Lung (tissue), 11 donors: ENCODE measurements at regions not wholly inside any gene's neighbourhood (a gene's known extent, or its start where the extent isn't known, plus 50 kb on each side); places are given as distances from the start of the nearest gene placed in this dataset.

ENCODE experiments used
- ATAC-seq: fragments of 200-7000 bp; cut with Tn5 transposase; one replicate; pipeline ENCODE4 v1.9.1; 2020; ENCODE audit warnings: moderate number of reproducible peaks; ENCODE audit not compliant: insufficient read depth, low FRiP score
- DNase-seq, 3 donors: peaks; one replicate each; pipeline ENCODE4 v3.0.0-alpha.2; 2013 to 2017
- H3K27ac ChIP-seq, 2 donors: one replicate each; pipeline ENCODE4 v1.5.1; 2013; ENCODE audit warnings: mild to moderate bottlenecking in 2 of 2, moderate library complexity in 2 of 2, control low read depth in 1 of 2, inconsistent platforms in 1 of 2, low read depth in 1 of 2, low read length in 1 of 2
- H3K27me3 ChIP-seq, 3 donors: one replicate each; pipeline ENCODE4 v1.5.1; 2013; ENCODE audit warnings: low read length in 2 of 3; ENCODE audit not compliant: control insufficient read depth in 3 of 3, insufficient read depth in 3 of 3
- H3K36me3 ChIP-seq, 4 donors: one replicate each; pipeline ENCODE4 v1.5.1; 2013; ENCODE audit warnings: low read length in 4 of 4, mild to moderate bottlenecking in 1 of 4, moderate library complexity in 1 of 4; ENCODE audit not compliant: control insufficient read depth in 4 of 4, insufficient read depth in 4 of 4
- H3K4me1 ChIP-seq, 5 donors: one replicate each; pipeline ENCODE4 v1.5.1; 2013; ENCODE audit warnings: low read length in 5 of 5, mild to moderate bottlenecking in 2 of 5, moderate library complexity in 1 of 5; ENCODE audit not compliant: control insufficient read depth in 5 of 5, insufficient read depth in 5 of 5
- H3K4me3 ChIP-seq: one replicate; pipeline ENCODE4 v1.5.1; 2013; ENCODE audit warnings: mild to moderate bottlenecking, control low read depth, moderate library complexity
- H3K9ac ChIP-seq, 2 donors: one replicate each; pipeline ENCODE4 v1.5.1; 2013; ENCODE audit warnings: low read length in 2 of 2, control low read depth in 1 of 2; ENCODE audit not compliant: insufficient read depth in 1 of 2
- H3K9me3 ChIP-seq, 4 donors: one replicate each; pipeline ENCODE4 v1.5.1; 2013; ENCODE audit warnings: low read length in 3 of 4, mild to moderate bottlenecking in 1 of 4, moderate library complexity in 1 of 4; ENCODE audit not compliant: control insufficient read depth in 4 of 4, insufficient read depth in 3 of 4
- WGBS, 2 donors: extraction: QIAGEN DNeasy Blood & Tissue Kit; methylation state at CpG; one replicate each; pipeline ENCODE4 v1.1.7; 2013; 5-methylcytosine and 5-hydroxymethylcytosine counted together
- TF ChIP-seq, protein P1 (sequence below): IDR thresholded peaks from 2 replicates; pipeline ENCODE4 v1.5.1; 2012; ENCODE audit warnings: mild to moderate bottlenecking; ENCODE audit errors: control extremely low read depth, extremely low read depth
- donor health status: control.
- donor health status: control.
- donor health status: Bipolar disorder and iron deficiency.
- donor health status: healthy.
- donor health status: DM: yes; HTN: yes; CAD: no.

- Histone ChIP-seq H3K27ac (no peak overlapping the region), H3K4me3 (no peak overlapping the region), H3K9me3 (no peaks in the 10 kb centered on the region), H3K36me3 (no peaks in the 10 kb centered on the region), H3K4me1 (no peaks in the 10 kb centered on the region), H3K27me3 (no peaks in the 10 kb centered on the region), H3K9ac (no peak overlapping the region)
- 88 to 91% methylated on average over 6 of the region's 6 CpGs for WGBS, 2 donors
- no peak for ATAC-seq
- TF ChIP-seq, protein P1, sequence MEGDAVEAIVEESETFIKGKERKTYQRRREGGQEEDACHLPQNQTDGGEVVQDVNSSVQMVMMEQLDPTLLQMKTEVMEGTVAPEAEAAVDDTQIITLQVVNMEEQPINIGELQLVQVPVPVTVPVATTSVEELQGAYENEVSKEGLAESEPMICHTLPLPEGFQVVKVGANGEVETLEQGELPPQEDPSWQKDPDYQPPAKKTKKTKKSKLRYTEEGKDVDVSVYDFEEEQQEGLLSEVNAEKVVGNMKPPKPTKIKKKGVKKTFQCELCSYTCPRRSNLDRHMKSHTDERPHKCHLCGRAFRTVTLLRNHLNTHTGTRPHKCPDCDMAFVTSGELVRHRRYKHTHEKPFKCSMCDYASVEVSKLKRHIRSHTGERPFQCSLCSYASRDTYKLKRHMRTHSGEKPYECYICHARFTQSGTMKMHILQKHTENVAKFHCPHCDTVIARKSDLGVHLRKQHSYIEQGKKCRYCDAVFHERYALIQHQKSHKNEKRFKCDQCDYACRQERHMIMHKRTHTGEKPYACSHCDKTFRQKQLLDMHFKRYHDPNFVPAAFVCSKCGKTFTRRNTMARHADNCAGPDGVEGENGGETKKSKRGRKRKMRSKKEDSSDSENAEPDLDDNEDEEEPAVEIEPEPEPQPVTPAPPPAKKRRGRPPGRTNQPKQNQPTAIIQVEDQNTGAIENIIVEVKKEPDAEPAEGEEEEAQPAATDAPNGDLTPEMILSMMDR: no peak
- no peak for DNase-seq
These were observed 433.2 kb upstream of the HTR2A start for GRCh38 chr13:47330031-47330430.

DNA sequence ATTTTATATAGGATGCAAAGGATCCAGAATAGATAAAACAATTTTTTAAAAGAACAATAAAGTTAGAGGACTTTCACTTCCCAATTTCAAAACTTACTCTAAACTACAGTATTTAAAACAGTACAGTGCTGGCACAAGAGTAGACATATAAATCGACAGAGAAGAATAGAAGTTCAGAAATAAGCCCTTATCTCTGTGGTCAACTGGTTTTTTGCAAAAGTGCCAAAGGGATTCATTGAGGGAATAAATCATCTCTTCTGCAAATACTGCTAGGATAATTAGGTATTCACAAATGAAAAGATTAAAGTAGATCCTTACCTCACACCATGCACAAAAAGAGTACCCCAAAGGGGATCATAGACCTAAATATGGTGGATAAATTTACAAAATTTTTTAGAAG lies 431.0 kb upstream of the HTR2A start:
- TF ChIP-seq, protein P1: no peak
- H3K4me1 ChIP-seq: no peaks in the 10 kb centered on the region
- DNase-seq (no peak), ATAC-seq (no peak)
- no peaks in the 10 kb centered on the region for H3K9me3 ChIP-seq
- H3K9ac ChIP-seq: no peak overlapping the region
- H3K4me3 ChIP-seq: no peak overlapping the region
- H3K27ac ChIP-seq: no peak overlapping the region
- WGBS, 2 donors: 78 to 90% methylated on average over 1 of the region's 1 CpG
- H3K27me3 ChIP-seq: no peaks in the 10 kb centered on the region
- no peaks in the 10 kb centered on the region for H3K36me3 ChIP-seq

DNA sequence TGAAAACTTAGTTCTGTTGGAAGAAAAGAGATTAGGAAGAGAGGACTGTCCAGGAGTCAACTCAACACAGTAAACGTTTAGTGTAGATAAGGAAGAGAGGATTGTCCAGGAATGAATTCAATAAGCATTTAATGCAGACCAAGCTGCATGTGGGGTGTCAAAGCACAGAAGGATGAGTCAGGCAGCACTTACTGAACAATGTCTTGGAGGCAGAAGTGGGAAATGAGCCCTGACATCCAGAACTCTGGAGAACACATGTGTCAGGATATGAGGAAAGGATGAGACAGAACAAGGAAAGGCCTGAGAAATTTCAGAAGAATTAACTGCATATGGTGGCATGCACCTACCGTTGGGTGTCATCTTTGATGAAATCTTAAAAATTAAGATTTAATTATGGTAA lies 429.2 kb upstream of the HTR2A start:
- WGBS, 2 donors: 74 to 88% methylated on average over 2 of the region's 2 CpGs

GRCh38 chr13:47317356-47317755 lies 420.5 kb upstream of the HTR2A start:
- H3K36me3 ChIP-seq: no peaks in the 10 kb centered on the region
- H3K4me1 ChIP-seq: no peaks in the 10 kb centered on the region
- H3K27me3 ChIP-seq: no peaks in the 10 kb centered on the region
- no peak overlapping the region for H3K27ac ChIP-seq
- no peak overlapping the region for H3K4me3 ChIP-seq
- DNase-seq (no peak), ATAC-seq (no peak)
- no peak overlapping the region for H3K9ac ChIP-seq
- WGBS, 2 donors: 73 to 84% methylated on average over 3 of the region's 3 CpGs
- TF ChIP-seq, protein P1: no peak
- no peaks in the 10 kb centered on the region for H3K9me3 ChIP-seq

More for the DNA sequence above, 429.2 kb upstream of the HTR2A start:
- H3K9me3 ChIP-seq: no peaks in the 10 kb centered on the region
- H3K27me3 ChIP-seq: no peaks in the 10 kb centered on the region
- H3K9ac ChIP-seq: no peak overlapping the region
- ATAC-seq (no peak), DNase-seq (no peak)
- TF ChIP-seq, protein P1: no peak
- no peaks in the 10 kb centered on the region for H3K36me3 ChIP-seq
- no peak overlapping the region for H3K4me3 ChIP-seq
- H3K4me1 ChIP-seq: no peaks in the 10 kb centered on the region
- no peak overlapping the region for H3K27ac ChIP-seq
